ENCODE measurements at regions not wholly inside any gene's neighbourhood (a gene's known extent, or its start where the extent isn't known, plus 50 kb on each side); places are given as distances from the start of the nearest gene placed in this dataset.

- Histone ChIP-seq H3K9me2 (replicated peaks; ENCODE audit: insufficient read depth, low read length) (no peaks in the 10 kb centered on the region), H3K79me2 (ENCODE audit: low read length) (no peaks in the 10 kb centered on the region), H3K9me3 (replicated peaks; ENCODE audit: insufficient read depth, low read length) (no peaks in the 10 kb centered on the region), H3F3A (ENCODE audit: insufficient read depth, low read length) (no peaks in the 10 kb centered on the region), H2AFZ (ENCODE audit: low read length) (no peak overlapping the region), H4K20me1 (ENCODE audit: insufficient read depth, low read length) (no peaks in the 10 kb centered on the region), H3K4me3 (ENCODE audit: low read length) (no peak overlapping the region), H3K27ac (ENCODE audit: low read length) (no peak overlapping the region), H3K36me3 (replicated peaks; ENCODE audit: insufficient read depth, low read length) (no peaks in the 10 kb centered on the region), H3K4me1 (ENCODE audit: low read length) (no peaks in the 10 kb centered on the region), H3K9ac (ENCODE audit: low read length) (no peak overlapping the region), H3K4me2 (ENCODE audit: low read depth, low read length) (no peak overlapping the region), H3K27me3 (replicated peaks; ENCODE audit: insufficient read depth, low read length) (no peaks in the 10 kb centered on the region)
- no peak for TF ChIP-seq EZH2phosphoT487 (IDR thresholded peaks at IDR 0.05; ENCODE audit: low read length)
- no peak for TF ChIP-seq CTCF (IDR thresholded peaks at IDR 0.05; ENCODE audit: low read length)
- no peak for TF ChIP-seq EZH2 (optimal IDR thresholded peaks at IDR 0.05; ENCODE audit: low read depth, low read length)
- DNase-seq, result no peak
Observed at GRCh38 chr2:52704251-52704650, 1063.4 kb upstream of the CHAC2 start.

DNA sequence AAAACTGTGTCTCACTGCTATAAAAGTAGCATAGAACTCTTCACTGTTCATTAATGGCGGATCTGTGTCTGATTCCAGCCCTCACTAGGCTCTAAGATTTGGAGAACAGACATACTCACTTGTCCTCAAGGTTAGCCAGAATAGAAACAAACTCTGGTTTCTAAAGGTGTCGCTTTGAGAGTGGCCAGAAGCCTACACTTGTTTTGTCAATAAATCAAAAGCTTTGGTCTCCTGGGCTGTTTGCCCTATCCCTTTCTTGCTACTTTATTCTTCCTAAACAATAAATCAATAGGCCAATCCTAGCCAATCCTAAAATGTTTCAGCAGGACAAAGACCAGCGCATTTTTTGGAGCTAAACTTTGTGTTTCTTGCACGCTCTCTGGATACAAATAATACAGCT lies 1064.6 kb upstream of the CHAC2 start:
- H3K9me3 ChIP-seq (replicated peaks; ENCODE audit: insufficient read depth, low read length), result no peaks in the 10 kb centered on the region
- no peak for DNase-seq
- no peaks in the 10 kb centered on the region for H3K36me3 ChIP-seq (replicated peaks; ENCODE audit: insufficient read depth, low read length)
- no peaks in the 10 kb centered on the region for H3F3A ChIP-seq (ENCODE audit: insufficient read depth, low read length)
- H2AFZ ChIP-seq (ENCODE audit: low read length), result no peak overlapping the region
- H3K4me1 ChIP-seq (ENCODE audit: low read length), result no peaks in the 10 kb centered on the region
- no peak overlapping the region for H3K4me3 ChIP-seq (ENCODE audit: low read length)
- TF ChIP-seq CTCF (IDR thresholded peaks at IDR 0.05; ENCODE audit: low read length), result no peak
- TF ChIP-seq EZH2 (optimal IDR thresholded peaks at IDR 0.05; ENCODE audit: low read depth, low read length), result no peak
- TF ChIP-seq EZH2phosphoT487 (IDR thresholded peaks at IDR 0.05; ENCODE audit: low read length), result no peak
- no peaks in the 10 kb centered on the region for H4K20me1 ChIP-seq (ENCODE audit: insufficient read depth, low read length)
- H3K27ac ChIP-seq (ENCODE audit: low read length), result no peak overlapping the region
- no peak overlapping the region for H3K9ac ChIP-seq (ENCODE audit: low read length)
- H3K4me2 ChIP-seq (ENCODE audit: low read depth, low read length), result no peak overlapping the region
- H3K27me3 ChIP-seq (replicated peaks; ENCODE audit: insufficient read depth, low read length), result no peaks in the 10 kb centered on the region
- no peaks in the 10 kb centered on the region for H3K79me2 ChIP-seq (ENCODE audit: low read length)
- H3K9me2 ChIP-seq (replicated peaks; ENCODE audit: insufficient read depth, low read length), result no peaks in the 10 kb centered on the region

GRCh38 chr2:52698408-52698807 lies 1069.2 kb upstream of the CHAC2 start:
- Histone ChIP-seq H3K4me1 (ENCODE audit: low read length) (no peaks in the 10 kb centered on the region), H4K20me1 (ENCODE audit: insufficient read depth, low read length) (no peaks in the 10 kb centered on the region), H3F3A (ENCODE audit: insufficient read depth, low read length) (no peaks in the 10 kb centered on the region), H3K79me2 (ENCODE audit: low read length) (no peaks in the 10 kb centered on the region), H3K27ac (ENCODE audit: low read length) (no peak overlapping the region), H2AFZ (ENCODE audit: low read length) (no peak overlapping the region), H3K4me3 (ENCODE audit: low read length) (no peak overlapping the region), H3K9ac (ENCODE audit: low read length) (no peak overlapping the region), H3K27me3 (replicated peaks; ENCODE audit: insufficient read depth, low read length) (no peaks in the 10 kb centered on the region), H3K4me2 (ENCODE audit: low read depth, low read length) (no peak overlapping the region), H3K36me3 (replicated peaks; ENCODE audit: insufficient read depth, low read length) (no peaks in the 10 kb centered on the region), H3K9me2 (replicated peaks; ENCODE audit: insufficient read depth, low read length) (no peaks in the 10 kb centered on the region), H3K9me3 (replicated peaks; ENCODE audit: insufficient read depth, low read length) (no peaks in the 10 kb centered on the region)
- TF ChIP-seq EZH2 (optimal IDR thresholded peaks at IDR 0.05; ENCODE audit: low read depth, low read length) (no peak), CTCF (IDR thresholded peaks at IDR 0.05; ENCODE audit: low read length) (no peak), EZH2phosphoT487 (IDR thresholded peaks at IDR 0.05; ENCODE audit: low read length) (no peak)
- DNase-seq, result no peak
